OCI-LY7 (cell line): ENCODE measurements at regions not wholly inside any gene's neighbourhood (a gene's known extent, or its start where the extent isn't known, plus 50 kb on each side); places are given as distances from the start of the nearest gene placed in this dataset.

Source experiments
- CTCF ChIP-seq: fragments of 200-600 bp; sonication (generic); conservative IDR thresholded peaks from 2 replicates; pipeline ENCODE4 v1.5.1; 2014; ENCODE audit warnings: mild to moderate bottlenecking, antibody characterized with exemption, low read length, moderate library complexity, mixed read lengths
- EZH2phosphoT487 ChIP-seq: fragments of 200-600 bp; sonication (generic); IDR thresholded peaks from 2 replicates; pipeline ENCODE4 v1.6.1; 2018; ENCODE audit warnings: low read depth, borderline replicate concordance, mild to moderate bottlenecking, mixed run types, antibody characterized with exemption, low read length, moderate library complexity, mixed read lengths

GRCh38 chr6:169843110-169843509 lies 91.7 kb downstream of the ERMARD start:
- TF ChIP-seq CTCF (no peak), EZH2phosphoT487 (no peak)
